ENCODE measurements at regions not wholly inside any gene's neighbourhood (a gene's known extent, or its start where the extent isn't known, plus 50 kb on each side); places are given as distances from the start of the nearest gene placed in this dataset.

GRCh38 chr7:46385662-46386309 lies 464.7 kb upstream of the IGFBP3 start:
- DNase-seq (ENCODE audit: low read depth, low spot score): no peak

DNA sequence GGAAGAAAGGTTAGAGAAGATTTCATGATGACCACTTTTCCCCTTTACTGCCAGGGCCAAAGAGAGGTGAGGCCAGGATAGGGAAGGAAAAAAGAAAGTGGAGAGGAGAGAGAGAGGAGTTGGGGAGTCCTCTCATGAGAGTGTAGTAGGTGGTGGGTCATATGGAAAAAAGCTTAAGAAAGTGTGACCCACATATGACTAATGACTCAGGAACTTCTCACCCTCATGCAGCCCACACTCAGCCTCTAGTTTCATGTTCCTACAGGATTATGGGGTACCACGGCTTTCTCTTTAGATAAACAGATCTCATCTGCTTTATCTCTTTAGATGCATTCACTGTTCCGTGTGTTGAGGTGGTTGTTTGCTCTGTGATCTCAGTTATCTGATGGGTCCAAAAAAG lies 462.5 kb upstream of the IGFBP3 start:
- DNase-seq (ENCODE audit: low read depth, low spot score): no peak

DNA sequence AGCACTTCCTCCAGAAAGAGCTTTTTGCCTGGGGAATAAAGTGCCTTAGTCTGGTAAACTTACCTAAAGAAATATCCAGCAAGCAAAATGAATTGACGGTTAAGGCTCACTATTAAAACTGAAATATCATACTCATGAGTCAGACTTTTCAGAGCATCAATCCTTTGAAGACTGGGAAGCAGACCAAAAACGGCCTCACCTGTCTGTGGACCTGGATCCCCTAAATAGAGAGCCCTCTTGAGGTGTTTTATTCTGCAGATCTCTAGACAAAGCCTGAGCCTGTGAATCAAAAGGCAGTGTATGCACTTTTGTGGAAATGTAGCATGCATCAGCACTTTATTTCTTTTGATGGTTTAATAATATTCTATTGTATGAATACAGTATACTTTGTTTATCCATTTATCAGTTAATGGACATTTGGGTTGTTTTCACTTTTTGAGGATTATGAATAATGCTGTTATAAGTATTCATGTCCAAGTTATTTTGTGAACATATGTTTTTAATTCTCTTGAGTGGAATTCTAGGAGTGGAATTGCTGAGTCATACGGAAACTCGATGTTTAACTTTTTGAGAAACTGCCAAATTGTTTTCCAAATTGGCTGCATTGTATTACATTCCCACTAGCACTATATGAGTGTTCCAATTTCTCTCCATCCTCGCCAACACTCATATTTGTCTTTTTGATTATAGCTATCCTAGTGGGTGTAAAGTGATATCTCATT lies 449.0 kb upstream of the IGFBP3 start:
- no peak for DNase-seq (ENCODE audit: low read depth, low spot score)

DNA sequence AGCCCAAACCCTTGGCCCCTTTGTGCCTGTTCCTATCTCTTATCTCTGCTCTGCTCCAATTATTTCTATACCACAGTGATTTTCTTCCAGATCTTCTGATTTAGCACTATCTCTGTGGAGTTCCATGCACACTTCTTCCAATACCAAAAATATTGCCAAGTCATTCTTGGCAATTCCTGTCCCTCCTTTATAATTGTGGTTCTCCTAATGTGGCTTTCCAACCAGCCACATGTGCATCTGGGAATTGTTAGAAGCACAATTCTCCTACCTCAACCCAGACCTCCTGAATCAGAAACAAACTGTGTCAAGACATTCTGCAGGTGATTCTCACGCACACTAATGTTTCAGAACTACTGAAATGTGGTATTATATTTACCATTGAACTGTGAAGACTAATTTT lies 447.8 kb upstream of the IGFBP3 start:
- DNase-seq (ENCODE audit: low read depth, low spot score): no peak

- no peak for DNase-seq (ENCODE audit: low read depth, low spot score)
Observed at GRCh38 chr7:46366526-46366925, 445.5 kb upstream of the IGFBP3 start.

DNA sequence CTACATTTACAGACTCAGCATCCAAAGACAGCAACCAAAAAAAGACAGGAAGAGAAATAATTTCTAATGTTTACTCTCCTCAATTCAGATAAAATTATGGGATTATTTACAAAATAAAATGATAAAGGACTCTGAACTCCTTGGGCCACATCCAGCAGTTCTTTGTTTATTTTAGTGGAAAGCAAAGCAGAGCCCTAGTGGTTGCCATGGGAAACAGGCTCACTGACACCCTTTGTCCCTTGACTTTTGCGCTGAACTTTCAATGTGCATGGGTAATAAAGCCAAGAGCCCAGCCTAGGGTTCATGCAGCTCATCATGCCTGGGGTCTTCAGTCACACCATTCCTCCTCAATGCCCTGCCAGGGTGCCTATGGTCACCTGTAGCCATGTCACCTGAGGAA lies 442.6 kb upstream of the IGFBP3 start:
- no peak for DNase-seq (ENCODE audit: low read depth, low spot score)

GRCh38 chr7:46360811-46361210 lies 439.7 kb upstream of the IGFBP3 start:
- DNase-seq (ENCODE audit: low read depth, low spot score): no peak

DNA sequence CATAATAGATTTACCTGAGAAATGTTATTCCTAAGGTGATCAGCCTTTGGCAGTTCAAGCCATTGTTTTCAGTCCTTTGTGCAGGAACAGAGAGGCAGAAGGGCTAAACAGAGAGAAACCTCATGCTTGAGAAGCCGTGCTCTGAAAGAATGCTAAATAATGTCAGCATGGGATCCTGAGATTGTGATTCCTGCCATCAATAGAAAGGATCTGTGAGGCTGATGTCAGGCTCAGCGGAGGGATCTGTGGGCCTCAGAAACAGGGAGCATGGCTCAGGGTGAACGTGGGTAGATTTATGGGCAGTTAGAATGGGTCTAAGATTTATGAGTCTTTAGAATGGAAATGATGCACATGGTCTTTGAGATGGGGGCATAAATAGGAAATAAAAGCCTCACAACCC lies 439.2 kb upstream of the IGFBP3 start:
- no peak for DNase-seq (ENCODE audit: low read depth, low spot score)

DNA sequence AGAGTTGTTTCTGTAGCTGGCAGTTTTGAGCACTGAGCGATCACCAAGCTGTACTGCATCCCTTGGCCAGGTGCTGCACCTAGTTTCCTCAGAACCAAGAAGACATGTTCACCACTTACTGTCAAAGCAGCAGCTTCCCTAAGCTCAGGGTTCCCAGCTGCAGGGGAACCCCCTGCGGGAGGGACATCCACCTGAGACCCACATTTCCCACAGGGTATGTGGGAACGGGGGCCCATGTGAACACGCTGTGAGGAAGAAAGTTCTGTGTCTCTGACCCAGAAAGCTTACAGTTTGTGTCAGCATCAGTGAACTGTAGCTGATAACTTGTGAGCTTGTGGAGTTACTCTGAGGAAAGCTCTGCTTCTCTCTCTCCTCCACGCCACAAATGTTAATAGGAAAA lies 436.8 kb upstream of the IGFBP3 start:
- DNase-seq (ENCODE audit: low read depth, low spot score): no peak

DNA sequence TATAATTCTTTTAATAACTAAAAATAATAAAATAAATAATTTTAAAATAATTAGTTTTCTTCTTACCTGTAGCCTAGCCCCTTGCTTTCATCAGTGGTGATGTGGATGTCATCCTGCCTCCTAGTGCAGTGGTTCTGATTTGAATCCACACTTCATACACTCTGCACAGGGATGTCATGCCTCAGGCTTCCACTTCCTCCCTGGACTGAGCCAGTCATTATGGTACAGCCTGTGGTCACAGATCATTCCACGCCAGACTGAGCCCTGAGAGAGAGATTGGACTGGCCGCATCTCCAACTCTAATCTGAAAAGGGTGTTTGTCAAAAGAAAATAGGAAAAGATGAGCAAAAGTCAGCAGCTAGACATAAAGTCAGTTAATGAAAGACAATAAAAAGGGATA lies 436.2 kb upstream of the IGFBP3 start:
- no peak for DNase-seq (ENCODE audit: low read depth, low spot score)

- no peak for DNase-seq (ENCODE audit: low read depth, low spot score)
Observed at GRCh38 chr7:46356371-46356770, 435.3 kb upstream of the IGFBP3 start.

DNA sequence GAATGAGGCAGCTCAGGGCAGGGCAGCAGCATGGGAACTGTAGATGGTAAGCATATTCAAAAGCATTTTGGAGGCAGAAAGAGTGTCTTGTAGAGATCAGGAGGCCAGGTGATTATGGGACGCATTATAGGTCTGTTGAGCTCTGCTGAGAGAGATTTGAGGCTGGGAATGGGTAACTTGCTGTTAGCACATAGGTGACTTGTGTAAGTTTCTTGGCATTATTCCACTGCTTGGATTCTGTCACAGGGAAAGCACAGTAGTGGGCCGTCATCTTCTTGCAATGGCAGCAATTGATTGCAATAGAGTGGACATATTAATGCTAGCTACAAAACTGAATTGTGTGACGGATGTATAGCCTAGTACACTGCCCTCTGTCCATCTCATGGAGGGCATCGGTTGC lies 434.3 kb upstream of the IGFBP3 start:
- no peak for DNase-seq (ENCODE audit: low read depth, low spot score)

DNA sequence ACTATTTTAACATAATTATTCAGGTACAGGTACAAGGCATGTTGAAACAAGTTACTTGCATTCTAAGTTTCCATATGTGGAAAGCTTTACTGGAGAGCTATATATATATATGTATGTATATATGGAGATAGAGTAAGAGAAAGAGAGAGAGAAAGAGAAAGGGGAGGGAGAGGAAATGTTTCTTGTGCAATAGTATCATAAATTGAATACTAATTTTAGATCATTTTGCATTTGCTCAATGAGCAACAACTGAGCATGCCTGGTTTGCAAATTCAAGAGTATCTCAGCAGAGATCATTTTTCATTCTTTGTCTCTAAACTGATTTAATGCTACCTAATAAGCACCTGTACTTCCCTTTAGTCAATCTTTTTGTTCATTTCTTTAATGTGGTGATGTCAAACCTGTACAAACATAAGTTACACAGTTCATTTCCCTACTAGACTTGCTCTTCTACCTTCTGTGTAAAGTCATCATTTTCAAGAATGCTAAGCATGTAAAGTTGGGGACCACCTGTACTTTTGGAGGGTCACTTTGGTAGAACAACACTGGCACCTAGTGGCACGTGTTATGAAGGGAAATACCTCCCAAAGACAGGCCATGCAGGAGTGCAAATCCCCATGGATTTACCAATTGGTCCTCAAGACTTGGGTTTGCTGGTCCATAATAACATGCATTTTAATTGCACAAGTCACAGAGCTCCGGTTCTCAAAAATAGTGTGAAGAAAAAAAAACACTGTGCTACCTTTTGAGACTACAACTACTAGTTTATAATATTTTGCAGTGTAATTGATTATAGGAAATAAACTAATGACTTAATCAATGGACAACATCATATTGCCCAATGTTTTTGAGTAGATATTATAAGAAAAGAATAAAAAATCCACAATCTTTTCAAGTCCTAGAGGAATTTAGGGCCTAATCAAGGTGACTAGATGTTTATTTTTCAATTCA lies 431.2 kb upstream of the IGFBP3 start:
- peak; percentile 45 for DNase-seq (ENCODE audit: low read depth, low spot score)

DNA sequence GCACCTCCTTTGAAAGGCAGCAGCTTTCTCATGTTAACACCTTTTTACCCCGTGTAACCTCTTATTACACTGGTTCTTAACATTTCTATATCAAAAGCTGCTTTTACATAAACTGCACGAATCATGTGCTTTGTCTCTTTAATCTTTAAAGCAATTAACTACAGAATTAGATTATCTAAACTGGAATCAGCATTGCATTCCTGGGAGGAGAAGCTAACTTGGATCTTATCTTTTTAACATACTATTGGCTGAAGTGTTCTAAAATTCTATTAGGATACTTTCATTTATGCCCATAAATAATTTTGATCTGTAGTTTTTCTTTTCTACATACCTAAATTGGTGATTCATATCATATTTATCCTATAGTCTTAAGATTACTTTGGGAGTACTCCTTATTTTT lies 428.4 kb upstream of the IGFBP3 start:
- no peak for DNase-seq (ENCODE audit: low read depth, low spot score)

GRCh38 chr7:46344533-46344932 lies 423.5 kb upstream of the IGFBP3 start:
- DNase-seq (ENCODE audit: low read depth, low spot score): no peak

- no peak for DNase-seq (ENCODE audit: low read depth, low spot score)
Observed at GRCh38 chr7:46343802-46344201, 422.7 kb upstream of the IGFBP3 start.

GRCh38 chr7:46322937-46323336 lies 401.9 kb upstream of the IGFBP3 start:
- DNase-seq (ENCODE audit: low read depth, low spot score): no peak

- DNase-seq (ENCODE audit: low read depth, low spot score): no peak
Observed at GRCh38 chr7:46321556-46322205, 400.6 kb upstream of the IGFBP3 start.

DNA sequence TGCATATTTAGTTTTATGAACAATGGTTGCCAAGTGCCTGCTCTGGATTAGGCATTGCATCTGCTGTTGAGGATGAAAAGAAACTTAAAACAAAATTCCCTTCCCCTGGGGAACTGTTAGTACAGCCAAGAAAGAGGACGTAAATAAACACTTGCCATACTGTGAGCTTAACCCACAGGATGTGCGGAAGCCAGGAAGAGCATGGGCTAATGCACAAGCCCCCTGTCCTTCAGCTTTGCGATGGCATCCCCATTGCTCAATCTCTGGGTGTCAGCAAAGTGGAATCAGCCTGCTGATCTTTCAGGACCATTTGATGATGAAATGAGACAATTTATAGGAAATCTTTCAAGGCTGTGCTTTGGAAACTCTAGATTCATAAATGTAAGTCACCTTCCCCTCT lies 399.9 kb upstream of the IGFBP3 start:
- DNase-seq (ENCODE audit: low read depth, low spot score): no peak

DNA sequence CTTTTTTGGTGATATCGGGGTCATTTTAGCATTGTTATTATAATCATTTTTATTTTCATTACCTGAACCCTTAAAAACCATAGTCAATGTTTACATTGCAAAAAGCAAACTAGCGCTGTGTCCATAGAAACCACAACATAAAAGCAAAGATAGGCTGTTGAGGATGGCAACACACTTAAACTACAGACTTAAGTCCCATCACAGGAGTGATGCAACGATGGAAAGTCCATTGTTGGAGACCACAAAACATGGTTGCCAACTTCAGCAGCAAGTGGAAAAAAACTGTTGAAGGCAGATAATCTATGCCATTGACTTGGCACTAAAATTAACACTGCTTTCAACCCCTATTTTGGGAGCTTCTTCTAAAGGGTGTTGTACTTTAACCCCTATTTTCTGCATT lies 398.8 kb upstream of the IGFBP3 start:
- no peak for DNase-seq (ENCODE audit: low read depth, low spot score)

DNA sequence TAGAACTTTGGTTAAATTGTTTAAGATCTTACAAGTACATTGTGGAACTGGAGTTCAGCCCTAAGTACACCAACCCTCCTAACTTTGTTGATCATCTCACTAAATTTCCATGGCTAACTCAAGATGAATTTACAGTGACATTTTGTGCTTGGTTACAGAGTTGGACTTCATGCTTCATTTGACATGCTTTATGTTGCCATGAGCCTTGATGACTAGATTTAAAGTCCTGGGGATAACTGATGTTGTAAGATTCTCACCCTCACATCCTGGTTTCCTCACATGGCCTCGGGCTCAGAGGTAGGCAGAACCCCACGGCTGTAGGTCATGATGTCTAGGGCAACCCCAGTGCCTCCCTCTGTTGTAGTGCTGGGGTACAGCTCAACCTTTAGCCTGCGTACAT lies 397.2 kb upstream of the IGFBP3 start:
- DNase-seq (ENCODE audit: low read depth, low spot score): no peak

- DNase-seq (ENCODE audit: low read depth, low spot score): no peak
Observed at GRCh38 chr7:46317256-46317655, 396.2 kb upstream of the IGFBP3 start.
